ENCODE measurements at regions not wholly inside any gene's neighbourhood (a gene's known extent, or its start where the extent isn't known, plus 50 kb on each side); places are given as distances from the start of the nearest gene placed in this dataset.

DNA sequence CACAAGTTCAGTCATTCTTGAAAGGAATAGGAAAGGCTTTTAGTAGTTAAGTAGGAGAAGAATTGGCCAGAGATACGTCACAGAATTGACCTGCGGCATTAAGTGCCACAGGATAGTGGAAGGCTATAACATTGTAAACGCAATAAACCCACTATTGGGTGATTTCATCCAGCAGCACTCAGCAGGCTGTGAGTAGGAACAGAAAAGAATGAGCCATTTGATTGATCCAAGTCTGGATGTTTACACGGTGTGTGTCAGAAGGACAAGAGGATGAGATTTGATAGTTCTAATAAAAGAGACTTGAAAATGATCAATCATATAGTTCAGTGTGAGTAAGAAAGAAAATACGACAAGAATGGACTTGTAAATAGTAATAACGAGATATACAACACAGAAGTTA lies 110.0 kb upstream of the MTAP start:
- TF ChIP-seq POLR2A (IDR thresholded peaks at IDR 0.05; ENCODE audit: low read length) (no peak), GATA1 (IDR thresholded peaks at IDR 0.05; ENCODE audit: low read depth, low read length) (no peak)

Measured in erythroblast (primary cell).